ENCODE measurements at regions not wholly inside any gene's neighbourhood (a gene's known extent, or its start where the extent isn't known, plus 50 kb on each side); places are given as distances from the start of the nearest gene placed in this dataset.

DNA sequence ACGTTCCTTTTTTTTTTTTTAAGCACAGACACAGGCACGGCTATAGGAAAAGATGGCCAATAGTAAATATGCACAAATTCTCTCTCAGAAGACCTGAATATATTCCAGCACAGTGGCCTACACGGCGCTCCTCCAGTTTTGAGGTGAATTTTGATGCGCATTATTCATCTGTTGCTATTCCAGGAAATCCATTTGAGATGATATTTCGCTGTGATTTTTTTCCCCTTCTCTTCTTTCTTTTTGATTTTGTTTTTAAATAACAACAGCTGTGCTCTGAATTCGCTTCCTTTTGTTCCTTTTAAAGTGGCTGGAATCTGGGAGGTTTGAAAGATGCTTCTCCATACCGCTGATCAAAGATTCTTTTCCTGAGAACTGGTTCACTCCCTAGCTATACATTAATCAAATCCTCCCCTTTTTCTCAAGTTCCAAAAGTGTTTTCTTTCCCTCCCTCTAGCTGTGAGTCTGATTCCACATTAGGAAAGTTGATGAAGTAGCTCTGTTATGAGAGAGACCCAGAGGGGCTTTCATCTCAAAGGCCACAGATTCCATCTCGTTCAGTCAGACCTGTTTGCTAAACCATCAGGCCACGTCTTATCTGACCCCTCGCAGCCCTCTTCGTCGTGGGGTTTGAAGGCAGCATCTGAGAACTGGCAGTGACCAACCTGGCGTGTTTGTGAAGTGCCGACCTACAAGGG lies 602.7 kb upstream of the NRP1 start:
- TF ChIP-seq YY1 (IDR thresholded peaks at IDR 0.05; ENCODE audit: insufficient read depth, insufficient read length) (no peak), SUZ12 (IDR thresholded peaks at IDR 0.05; ENCODE audit: extremely low read depth, insufficient read depth, insufficient read length) (no peak), ZNF274 (IDR thresholded peaks at IDR 0.05; ENCODE audit: low read depth, low read length) (no peak)

All from NT2/D1 (cell line).